PC-3 (cell line): ENCODE measurements at regions not wholly inside any gene's neighbourhood (a gene's known extent, or its start where the extent isn't known, plus 50 kb on each side); places are given as distances from the start of the nearest gene placed in this dataset.

Experiments used
- ATAC-seq: fragments of 200-7000 bp; cut with Tn5 transposase; 2 replicates; pipeline ENCODE4 v1.9.1; 2020; ENCODE audit warnings: mild to moderate bottlenecking, moderate library complexity
- BruUV-seq: library from RNA; stranded (reverse); fragments of 400-500 nt; replicated peaks from 2 replicates; lab custom pipeline; 2021; lab: Mats Ljungman, UMichigan
- CTCF ChIA-PET: fragments of 300-600 bp; sonication (Branson Sonifier 250); formaldehyde crosslinking; loops from one replicate; lab custom pipeline; 2022; ENCODE audit warnings: antibody characterized with exemption; lab: Charles Lee
- POLR2A ChIA-PET: fragments of 300-600 bp; sonication (Branson Sonifier 250); formaldehyde crosslinking; loops from one replicate; lab custom pipeline; 2022; ENCODE audit warnings: antibody characterized with exemption; ENCODE audit not compliant: unreplicated experiment; lab: Charles Lee
- DNase-seq: peaks from one replicate; pipeline ENCODE4 v3.0.0-alpha.2; 2015
- H2AFZ ChIP-seq: fragments of 300-600 bp; sonication (generic); 2 replicates; pipeline ENCODE4 v1.6.0; 2016; ENCODE audit warnings: antibody characterized with exemption, low read length
- H3F3A ChIP-seq: fragments of 300-600 bp; sonication (generic); one replicate; pipeline ENCODE4 v1.6.0; 2017; ENCODE audit warnings: antibody characterized with exemption, low read length, control low read depth, mild to moderate bottlenecking; ENCODE audit not compliant: unreplicated experiment
- H3K27ac ChIP-seq: fragments of 300-600 bp; sonication (generic); 2 replicates; pipeline ENCODE4 v1.5.1; 2016; ENCODE audit warnings: mild to moderate bottlenecking, low read length
- H3K27me3 ChIP-seq: fragments of 300-600 bp; sonication (generic); 2 replicates; pipeline ENCODE4 v1.6.1; 2016; ENCODE audit warnings: low read length, mixed read lengths
- H3K36me3 ChIP-seq: fragments of 300-600 bp; sonication (generic); 2 replicates; pipeline ENCODE4 v1.6.1; 2016; ENCODE audit warnings: low read depth, mixed run types, low read length, mixed read lengths
- H3K4me1 ChIP-seq: fragments of 300-600 bp; sonication (generic); 2 replicates; pipeline ENCODE4 v1.5.1; 2016; ENCODE audit warnings: low read length; ENCODE audit not compliant: insufficient read depth
- H3K4me2 ChIP-seq: fragments of 300-600 bp; sonication (generic); 2 replicates; pipeline ENCODE4 v1.6.0; 2016; ENCODE audit warnings: low read length
- H3K4me3 ChIP-seq: fragments of 300-600 bp; sonication (generic); 2 replicates; pipeline ENCODE4 v1.5.1; 2016; ENCODE audit warnings: mild to moderate bottlenecking, low read length, mixed read lengths
- H3K79me2 ChIP-seq: fragments of 300-600 bp; sonication (generic); 2 replicates; pipeline ENCODE4 v1.6.1; 2017; ENCODE audit warnings: low read length, mixed read lengths
- H3K9ac ChIP-seq: fragments of 300-600 bp; sonication (generic); 2 replicates; pipeline ENCODE4 v1.6.0; 2016; ENCODE audit warnings: mild to moderate bottlenecking, low read length
- H3K9me2 ChIP-seq: fragments of 300-600 bp; sonication (generic); replicated peaks from 2 replicates; pipeline ENCODE4 v1.6.1; 2016; ENCODE audit warnings: mixed run types, low read length, mixed read lengths
- H3K9me3 ChIP-seq: fragments of 300-600 bp; sonication (generic); 2 replicates; pipeline ENCODE4 v1.6.1; 2016; ENCODE audit warnings: low read length, mixed read lengths
- H4K20me1 ChIP-seq: fragments of 300-600 bp; sonication (generic); 2 replicates; pipeline ENCODE4 v1.6.1; 2016; ENCODE audit warnings: low read length, mixed read lengths
- CTCF ChIP-seq: fragments of 300-600 bp; sonication (generic); conservative IDR thresholded peaks from 2 replicates; pipeline ENCODE4 v1.5.1; 2017; ENCODE audit warnings: antibody characterized with exemption, low read depth, mild to moderate bottlenecking, low read length
- EZH2 ChIP-seq: fragments of 300-600 bp; sonication (generic); IDR thresholded peaks from one replicate; pipeline ENCODE4 v1.6.1; 2017; ENCODE audit warnings: antibody characterized with exemption, mild to moderate bottlenecking, low read length; ENCODE audit not compliant: unreplicated experiment
- EZH2phosphoT487 ChIP-seq: fragments of 300-600 bp; sonication (generic); IDR thresholded peaks from 2 replicates; pipeline ENCODE4 v1.6.1; 2018; ENCODE audit warnings: mild to moderate bottlenecking, antibody characterized with exemption, low read length, borderline replicate concordance
- intact Hi-C: fragments of 100-400 bp; cut with micrococcal nuclease; formaldehyde crosslinking; loops from 2 replicates; pipeline ENCODE4 v1.9.0; 2023

- TF ChIP-seq EZH2 (no peak), EZH2phosphoT487 (no peak), CTCF (peak; percentile 47)
- BruUV-seq = no TSS peak
- H3K9me2 ChIP-seq = no peaks in the 10 kb centered on the region
- no peak overlapping the region for H3K4me3 ChIP-seq
- H2AFZ ChIP-seq = no peak overlapping the region
- no peak overlapping the region for H3K27ac ChIP-seq
- no peaks in the 10 kb centered on the region for H3K36me3 ChIP-seq
- H3K9me3 ChIP-seq = no peaks in the 10 kb centered on the region
- intact Hi-C loops = no loop called here
- no peaks in the 10 kb centered on the region for H4K20me1 ChIP-seq
- ATAC-seq (no peak), DNase-seq (peak; percentile 15)
- H3F3A ChIP-seq = no peaks in the 10 kb centered on the region
- no peak overlapping the region for H3K9ac ChIP-seq
- ChIA-PET CTCF (interaction anchor here (0.5 kb wide), 1 partner anchor 65 kb away, joined by 3 read pairs; no protein-coding TSS in a partner anchor), POLR2A (no interaction called here)
- no peaks in the 10 kb centered on the region for H3K79me2 ChIP-seq
- no peak overlapping the region for H3K4me2 ChIP-seq
- H3K27me3 ChIP-seq = peaks cover 73% of the 10 kb centered on the region
- H3K4me1 ChIP-seq = no peaks in the 10 kb centered on the region
These were observed 62.4 kb upstream of the FERMT1 start for GRCh38 chr20:6185268-6185667.

GRCh38 chr20:6184086-6184485 lies 61.3 kb upstream of the FERMT1 start:
- Histone ChIP-seq H3K9ac (no peak overlapping the region), H3K9me2 (no peaks in the 10 kb centered on the region), H3K4me1 (no peaks in the 10 kb centered on the region), H3K4me2 (no peak overlapping the region), H3K79me2 (no peaks in the 10 kb centered on the region), H4K20me1 (no peaks in the 10 kb centered on the region), H3K27me3 (peaks cover 83% of the 10 kb centered on the region), H3K27ac (no peak overlapping the region), H3K36me3 (no peaks in the 10 kb centered on the region), H3K9me3 (no peaks in the 10 kb centered on the region), H2AFZ (no peak overlapping the region), H3F3A (no peaks in the 10 kb centered on the region), H3K4me3 (no peak overlapping the region)
- DNase-seq (peak; percentile 20), ATAC-seq (no peak)
- no TSS peak for BruUV-seq
- CTCF ChIA-PET = no interaction called here
- no peak for TF ChIP-seq EZH2phosphoT487
- TF ChIP-seq CTCF = peak; percentile 54
- POLR2A ChIA-PET = no interaction called here
- intact Hi-C loops = no loop called here

GRCh38 chr20:6180531-6180930 lies 57.7 kb upstream of the FERMT1 start:
- H3K4me2 ChIP-seq = no peak overlapping the region
- TF ChIP-seq EZH2 (no peak), CTCF (no peak), EZH2phosphoT487 (no peak)
- H3K36me3 ChIP-seq = no peaks in the 10 kb centered on the region
- intact Hi-C loops = no loop called here
- H3K9me2 ChIP-seq = no peaks in the 10 kb centered on the region
- H3K9ac ChIP-seq = no peak overlapping the region
- ChIA-PET POLR2A (no interaction called here), CTCF (no interaction called here)
- H2AFZ ChIP-seq = no peak overlapping the region
- H3K27ac ChIP-seq = no peak overlapping the region
- H3K27me3 ChIP-seq = peaks cover 64% of the 10 kb centered on the region
- BruUV-seq = no TSS peak
- no peaks in the 10 kb centered on the region for H3F3A ChIP-seq
- H3K9me3 ChIP-seq = no peaks in the 10 kb centered on the region
- H3K4me3 ChIP-seq = no peak overlapping the region
- ATAC-seq = no peak
- H4K20me1 ChIP-seq = no peaks in the 10 kb centered on the region
- H3K79me2 ChIP-seq = no peaks in the 10 kb centered on the region
- DNase-seq = no peak
- no peaks in the 10 kb centered on the region for H3K4me1 ChIP-seq
